HG03103 (cell line): ENCODE measurements at regions not wholly inside any gene's neighbourhood (a gene's known extent, or its start where the extent isn't known, plus 50 kb on each side); places are given as distances from the start of the nearest gene placed in this dataset.
"Not testable (repeated sequence)": the region's sequence is repeated elsewhere in the genome, so short reads cannot be mapped to it uniquely, and the experiment has no call there.

Source experiments
- ATAC-seq: cut with Tn5 transposase; IDR thresholded peaks from one replicate; pipeline ENCODE4 v1.9.1; 2021; ENCODE audit warnings: low read depth; ENCODE audit not compliant: unreplicated experiment

GRCh38 chr9:29390859-29391258, 1817.6 kb upstream of the C9orf72 start:
- no peak for ATAC-seq

DNA sequence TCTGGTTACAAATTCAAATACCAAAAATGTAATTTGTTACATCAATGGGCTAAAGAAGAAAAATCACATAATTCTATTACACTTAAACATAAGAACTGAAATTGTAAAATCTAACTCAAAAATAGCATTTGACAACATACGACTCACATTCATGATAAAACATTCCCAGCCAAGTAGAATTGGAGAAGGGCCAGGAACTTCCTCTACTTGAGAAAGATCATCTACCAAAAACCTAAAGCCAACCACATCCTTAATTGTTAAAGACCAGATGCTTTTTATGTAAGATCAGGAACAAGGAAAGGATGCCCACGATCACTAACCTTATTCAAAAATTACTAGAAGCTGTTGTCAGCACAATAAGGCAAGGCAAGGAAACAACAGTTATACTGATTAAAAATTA, 1819.8 kb upstream of the C9orf72 start:
- ATAC-seq = no peak

- ATAC-seq = no peak
Observed at GRCh38 chr9:29394855-29395254, 1821.6 kb upstream of the C9orf72 start.

- ATAC-seq = no peak
Observed at GRCh38 chr9:29397148-29397547, 1823.9 kb upstream of the C9orf72 start.

DNA sequence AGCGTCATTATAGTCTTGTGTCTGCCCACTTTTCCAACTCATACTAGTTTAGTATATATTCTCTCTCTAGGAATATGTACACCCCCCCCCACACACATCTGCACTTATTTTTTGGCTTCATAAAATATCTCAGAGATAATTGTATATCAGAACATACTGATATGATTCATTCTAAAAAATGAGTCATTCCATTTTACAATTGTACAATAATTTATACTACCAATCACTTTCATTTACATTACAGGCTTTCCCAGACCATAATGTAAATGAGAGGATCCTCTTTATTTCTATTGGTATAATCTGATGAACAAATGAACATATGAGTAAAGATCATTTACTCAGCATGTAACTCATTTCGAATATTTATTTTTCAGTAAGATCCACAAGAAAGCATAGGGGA, 1842.9 kb upstream of the C9orf72 start:
- ATAC-seq = no peak

GRCh38 chr9:29422438-29422837, 1849.2 kb upstream of the C9orf72 start:
- ATAC-seq = no peak

DNA sequence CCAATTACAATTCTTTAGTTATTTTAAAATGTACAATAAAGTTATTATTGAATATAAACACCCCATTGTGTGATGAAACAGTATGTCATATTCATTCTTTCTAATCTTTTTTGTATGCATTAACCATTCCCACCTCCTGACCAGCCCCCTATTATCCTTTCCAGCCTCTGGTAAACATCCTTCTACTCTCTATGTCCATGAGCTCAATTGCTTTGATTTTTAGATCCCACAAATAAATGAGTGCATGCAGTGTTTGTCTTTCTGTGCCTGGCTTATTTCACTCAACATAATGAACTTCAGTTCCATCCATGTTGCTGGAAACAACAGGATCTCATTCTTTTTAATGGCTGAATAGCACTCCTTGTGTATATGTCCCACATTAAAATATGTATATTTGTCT, 1858.9 kb upstream of the C9orf72 start:
- no peak for ATAC-seq

DNA sequence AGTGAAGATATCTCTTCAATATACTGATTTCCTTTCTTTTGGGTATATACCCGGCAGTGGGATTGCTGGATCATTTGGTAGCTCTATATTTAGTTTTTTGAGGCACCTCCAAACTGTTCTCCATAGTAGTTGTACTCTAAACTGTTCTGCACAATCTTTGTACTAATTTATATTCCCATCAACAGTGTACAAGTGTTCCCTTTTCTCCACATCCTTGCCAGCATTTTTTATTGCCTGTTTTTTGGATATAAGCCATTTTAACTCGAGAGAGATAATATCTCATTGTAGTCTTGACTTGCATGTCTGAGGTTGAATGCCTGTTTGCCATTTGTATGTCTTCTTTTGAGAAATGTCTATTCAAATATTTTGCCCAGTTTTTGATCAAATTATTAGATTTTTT, 1859.4 kb upstream of the C9orf72 start:
- ATAC-seq = not testable (repeated sequence)

GRCh38 chr9:29435368-29435767, 1862.1 kb upstream of the C9orf72 start:
- ATAC-seq = no peak

- no peak for ATAC-seq
Observed at GRCh38 chr9:29437526-29437925, 1864.2 kb upstream of the C9orf72 start.

- ATAC-seq = no peak
Observed at GRCh38 chr9:29439961-29440360, 1866.7 kb upstream of the C9orf72 start.

DNA sequence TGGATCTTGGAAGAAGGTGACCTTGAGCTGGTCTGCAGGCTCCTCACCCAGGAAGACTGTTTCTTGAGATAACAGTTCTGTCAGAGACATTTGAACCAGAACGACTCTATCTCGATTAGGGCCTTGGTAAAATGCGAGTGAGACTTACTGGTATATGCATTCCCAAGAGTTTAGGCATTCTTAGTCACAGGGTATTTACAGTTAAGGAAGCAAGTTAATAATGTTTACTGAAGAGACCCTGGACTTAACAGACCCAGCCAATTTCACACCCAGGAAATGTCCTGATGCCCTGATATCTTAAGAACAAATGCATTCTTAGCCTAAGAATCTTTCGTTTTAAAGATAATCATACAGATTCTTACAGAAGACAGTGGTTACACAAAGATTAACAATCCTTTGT, 1867.2 kb upstream of the C9orf72 start:
- no peak for ATAC-seq

DNA sequence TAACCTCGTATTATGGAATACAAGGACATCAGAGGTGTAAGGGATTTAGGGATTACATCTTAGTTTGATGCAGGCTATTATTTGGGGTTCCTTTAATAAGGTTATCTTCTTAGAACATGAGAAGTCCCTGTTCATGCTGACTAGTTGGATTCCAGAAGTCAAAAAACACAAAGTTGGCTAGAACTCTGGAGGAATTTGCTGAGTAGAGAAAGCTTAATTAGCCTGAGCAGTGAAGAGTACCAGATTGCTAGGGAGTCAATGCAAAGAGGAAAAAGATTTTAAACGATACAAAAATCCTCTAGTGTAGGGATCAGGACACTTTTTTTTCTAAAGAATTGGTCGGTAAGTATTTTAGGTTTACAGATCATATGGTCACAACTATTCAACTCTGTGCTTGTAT, 1872.5 kb upstream of the C9orf72 start:
- no peak for ATAC-seq

DNA sequence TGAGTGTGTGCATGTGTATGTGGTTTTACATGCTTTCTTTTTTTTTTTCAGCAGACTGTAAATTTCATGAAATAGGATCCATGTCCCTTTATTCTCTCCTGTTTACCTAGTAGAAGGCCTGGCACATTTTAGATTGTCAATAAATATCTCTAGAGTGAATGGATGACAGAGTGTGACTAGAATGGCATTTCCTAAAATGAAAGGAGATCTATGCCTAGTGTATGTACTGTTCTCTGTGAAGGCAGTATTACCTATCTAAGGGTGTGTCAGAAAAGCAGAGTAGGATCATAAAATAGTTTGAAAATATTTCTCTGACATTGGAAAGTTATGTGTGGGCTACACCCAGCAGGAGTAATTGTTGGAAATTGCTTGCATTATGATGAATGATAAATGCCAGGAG, 1876.0 kb upstream of the C9orf72 start:
- no peak for ATAC-seq

- not testable (repeated sequence) for ATAC-seq
Observed at GRCh38 chr9:29450343-29450875, 1877.1 kb upstream of the C9orf72 start.

- ATAC-seq = no peak
Observed at GRCh38 chr9:29456940-29457339, 1883.7 kb upstream of the C9orf72 start.

DNA sequence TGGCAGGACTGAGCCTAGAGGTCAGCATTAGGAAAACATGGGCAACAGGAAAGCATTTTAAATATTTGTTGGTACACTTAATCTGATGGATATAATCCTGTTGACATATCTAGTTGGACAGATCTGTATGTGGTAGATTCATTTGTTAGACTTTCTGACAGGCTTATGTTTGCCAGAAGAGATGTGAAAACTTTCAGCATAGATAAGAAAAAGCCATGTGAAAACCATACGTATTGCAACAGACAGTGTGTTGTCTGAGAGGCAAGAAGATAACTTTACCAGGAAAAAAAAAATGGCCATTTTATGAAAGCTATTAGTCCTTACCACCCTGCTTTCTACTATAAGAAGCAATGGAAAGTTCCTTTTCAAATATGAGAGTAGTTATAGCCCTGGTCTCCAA, 1902.2 kb upstream of the C9orf72 start:
- ATAC-seq = no peak

GRCh38 chr9:29511680-29512079, 1938.4 kb upstream of the C9orf72 start:
- no peak for ATAC-seq

- ATAC-seq = no peak
Observed at GRCh38 chr9:29514336-29514735, 1941.1 kb upstream of the C9orf72 start.

DNA sequence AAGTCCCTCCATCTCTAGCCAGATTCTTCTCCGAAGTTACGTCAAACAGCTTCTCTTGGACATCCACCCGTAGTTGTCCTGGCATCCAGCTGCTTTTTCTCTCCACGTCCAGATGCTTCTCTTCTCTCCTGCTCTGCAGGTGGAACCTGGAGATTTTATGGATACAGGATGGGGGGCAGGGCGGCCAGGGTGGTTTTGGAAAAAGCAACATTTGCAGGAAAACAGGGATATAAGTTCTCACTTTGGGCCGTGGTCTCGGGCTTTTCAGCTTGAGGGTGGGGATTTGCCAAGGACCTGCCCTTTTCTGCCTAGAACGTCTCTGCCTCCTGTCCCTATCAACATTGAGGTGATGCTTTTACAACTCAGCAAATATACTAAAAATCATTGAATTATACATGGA, 1941.6 kb upstream of the C9orf72 start:
- ATAC-seq = no peak

GRCh38 chr9:29548436-29548835, 1975.2 kb upstream of the C9orf72 start:
- no peak for ATAC-seq

- ATAC-seq = no peak
Observed at GRCh38 chr9:29555502-29555901, 1982.2 kb upstream of the C9orf72 start.

GRCh38 chr9:29556317-29556716, 1983.0 kb upstream of the C9orf72 start:
- ATAC-seq = no peak
